Upper lobe of left lung (tissue), 6 donors: ENCODE measurements at regions not wholly inside any gene's neighbourhood (a gene's known extent, or its start where the extent isn't known, plus 50 kb on each side); places are given as distances from the start of the nearest gene placed in this dataset.

ENCODE experiments used
- ATAC-seq, 2 donors: fragments of 200-7000 bp; cut with Tn5 transposase; one replicate each; pipeline ENCODE4 v1.9.1; 2022; ENCODE audit warnings: mild to moderate bottlenecking in 2 of 2, moderate library complexity in 2 of 2; ENCODE audit not compliant: low FRiP score in 2 of 2
- DNase-seq, 2 donors: peaks; one replicate each; pipeline ENCODE4 v3.0.0-alpha.2; 2019 to 2020
- H3K27ac ChIP-seq, 4 donors: fragments of 200-600 bp; sonication (generic); one replicate each; pipeline ENCODE4 v1.5.1; 2016 to 2019
- H3K27me3 ChIP-seq, 4 donors: fragments of 200-600 bp; sonication (generic); one replicate each; pipeline ENCODE4 v1.5.1; 2017 to 2019
- H3K36me3 ChIP-seq, 4 donors: fragments of 200-600 bp; sonication (generic); one replicate each; pipeline ENCODE4 v1.5.1; 2016 to 2019
- H3K4me1 ChIP-seq, 4 donors: fragments of 200-600 bp; sonication (generic); one replicate each; pipeline ENCODE4 v1.5.1; 2018 to 2019
- H3K4me3 ChIP-seq, 4 donors: fragments of 200-600 bp; sonication (generic); one replicate each; pipeline ENCODE4 v1.5.1; 2017 to 2019; ENCODE audit warnings: mild to moderate bottlenecking in 2 of 4, moderate library complexity in 1 of 4
- H3K9me3 ChIP-seq, 4 donors: fragments of 200-600 bp; sonication (generic); one replicate each; pipeline ENCODE4 v1.5.1; 2018 to 2019
- CTCF ChIP-seq, 6 experiments: fragments of 450-650 bp in 4 of 6; fragments of 200-600 bp in 2 of 6; sonication (generic) in 2 of 6; IDR thresholded peaks; one replicate each; pipeline ENCODE4 v1.5.1; 2016 to 2019; ENCODE audit warnings: antibody characterized with exemption in 6 of 6
- EP300 ChIP-seq, 4 donors: sonication (generic); formaldehyde crosslinking; IDR thresholded peaks; one replicate each; pipeline ENCODE4 v1.5.1; 2017; ENCODE audit warnings: antibody characterized with exemption in 4 of 4, control low read depth in 2 of 4
- POLR2A ChIP-seq, 4 donors: fragments of 450-650 bp; IDR thresholded peaks; one replicate each; pipeline ENCODE4 v1.5.1; 2016 to 2017; ENCODE audit warnings: antibody characterized with exemption in 4 of 4, mild to moderate bottlenecking in 2 of 4
- POLR2AphosphoS5 ChIP-seq, 2 donors: sonication (generic); formaldehyde crosslinking; IDR thresholded peaks; one replicate each; pipeline ENCODE4 v1.5.1; 2017; ENCODE audit warnings: antibody characterized with exemption in 2 of 2
- WGBS, 2 donors: methylation state at CpG; one replicate each; pipeline ENCODE4 v1.1.5; 2017 to 2018; 5-methylcytosine and 5-hydroxymethylcytosine counted together
- donor health status: DM: no; HTN: no; CAD: no; lungs with moderate emphysema.
- donor health status: DM: no; HTN: yes; CAD: no; lungs with severe emphysema.

- no peak for TF ChIP-seq POLR2A (IDR thresholded peaks at IDR 0.05)
- no peak for TF ChIP-seq CTCF (IDR thresholded peaks at IDR 0.05)
- no peak for TF ChIP-seq EP300 (IDR thresholded peaks at IDR 0.05)
- TF ChIP-seq POLR2AphosphoS5 (IDR thresholded peaks at IDR 0.05): no peak
- H3K27ac ChIP-seq: no peak overlapping the region
- H3K9me3 ChIP-seq: no peaks in the 10 kb centered on the region
- WGBS, 2 donors: 0 to 65% methylated on average over 1 of the region's 1 CpG
- H3K36me3 ChIP-seq: no peaks in the 10 kb centered on the region
- DNase-seq (no peak), ATAC-seq (no peak)
- no peaks in the 10 kb centered on the region for H3K4me1 ChIP-seq
- H3K4me3 ChIP-seq: no peak overlapping the region
- no peaks in the 10 kb centered on the region for H3K27me3 ChIP-seq
These were observed 746.9 kb downstream of the TBC1D32 start for GRCh38 chr6:120587381-120587780.

GRCh38 chr6:120584111-120584760 lies 750.0 kb downstream of the TBC1D32 start:
- H3K27me3 ChIP-seq: no peaks in the 10 kb centered on the region
- no peaks in the 10 kb centered on the region for H3K36me3 ChIP-seq
- ATAC-seq (peak in 1 of 2 donors; percentile 22), DNase-seq (no peak)
- TF ChIP-seq CTCF (IDR thresholded peaks at IDR 0.05) (no peak), POLR2AphosphoS5 (IDR thresholded peaks at IDR 0.05) (no peak), POLR2A (IDR thresholded peaks at IDR 0.05) (no peak), EP300 (IDR thresholded peaks at IDR 0.05) (no peak)
- no peak overlapping the region for H3K27ac ChIP-seq
- H3K4me1 ChIP-seq: no peaks in the 10 kb centered on the region
- H3K4me3 ChIP-seq: no peak overlapping the region
- no peaks in the 10 kb centered on the region for H3K9me3 ChIP-seq
- 80 to 93% methylated on average over 6 to 9 of the region's 9 CpGs for WGBS, 2 donors

GRCh38 chr6:120576061-120576460 lies 758.2 kb downstream of the TBC1D32 start:
- Histone ChIP-seq H3K36me3 (no peaks in the 10 kb centered on the region), H3K9me3 (peaks cover 0 to 3% (median 0%) of the 10 kb centered on the region in 4 donors), H3K27ac (no peak overlapping the region), H3K4me3 (no peak overlapping the region), H3K27me3 (no peaks in the 10 kb centered on the region), H3K4me1 (no peaks in the 10 kb centered on the region)
- DNase-seq: no peak
- TF ChIP-seq CTCF (IDR thresholded peaks at IDR 0.05) (no peak), POLR2AphosphoS5 (IDR thresholded peaks at IDR 0.05) (no peak), POLR2A (IDR thresholded peaks at IDR 0.05) (no peak), EP300 (IDR thresholded peaks at IDR 0.05) (no peak)
- ATAC-seq: no peak
- 74 to 75% methylated on average over 4 of the region's 4 CpGs for WGBS, 2 donors

GRCh38 chr6:120569714-120570113 lies 764.6 kb downstream of the TBC1D32 start:
- 57 to 64% methylated on average over 1 of the region's 1 CpG for WGBS, 2 donors
- no peak overlapping the region for H3K27ac ChIP-seq
- DNase-seq: no peak
- no peaks in the 10 kb centered on the region for H3K36me3 ChIP-seq
- H3K27me3 ChIP-seq: no peaks in the 10 kb centered on the region
- ATAC-seq: no peak
- H3K4me3 ChIP-seq: no peak overlapping the region
- H3K9me3 ChIP-seq: no peaks in the 10 kb centered on the region
- TF ChIP-seq POLR2AphosphoS5 (IDR thresholded peaks at IDR 0.05) (no peak), POLR2A (IDR thresholded peaks at IDR 0.05) (no peak), CTCF (IDR thresholded peaks at IDR 0.05) (no peak), EP300 (IDR thresholded peaks at IDR 0.05) (no peak)
- H3K4me1 ChIP-seq: no peaks in the 10 kb centered on the region

- DNase-seq: no peak
- no peak for ATAC-seq
- H3K27me3 ChIP-seq: no peaks in the 10 kb centered on the region
- TF ChIP-seq POLR2AphosphoS5 (IDR thresholded peaks at IDR 0.05) (no peak), POLR2A (IDR thresholded peaks at IDR 0.05) (no peak), CTCF (IDR thresholded peaks at IDR 0.05) (no peak), EP300 (IDR thresholded peaks at IDR 0.05) (no peak)
- H3K36me3 ChIP-seq: no peaks in the 10 kb centered on the region
- H3K27ac ChIP-seq: no peak overlapping the region
- no peak overlapping the region for H3K4me3 ChIP-seq
- H3K4me1 ChIP-seq: no peaks in the 10 kb centered on the region
- WGBS, 2 donors: 92 to 93% methylated on average over 3 of the region's 3 CpGs
- no peaks in the 10 kb centered on the region for H3K9me3 ChIP-seq
These were observed 769.5 kb downstream of the TBC1D32 start for GRCh38 chr6:120564779-120565178.
